OCI-LY3 (cell line): ENCODE measurements at regions not wholly inside any gene's neighbourhood (a gene's known extent, or its start where the extent isn't known, plus 50 kb on each side); places are given as distances from the start of the nearest gene placed in this dataset.

Experiments used
- CTCF ChIP-seq: fragments of 200-600, 300-600 bp; sonication (generic); IDR thresholded peaks from 2 replicates; pipeline ENCODE4 v1.5.1; 2014; ENCODE audit warnings: antibody characterized with exemption, low read length, low read depth
- EZH2phosphoT487 ChIP-seq: fragments of 200-600 bp; shearing (Covaris generic); IDR thresholded peaks from 2 replicates; pipeline ENCODE4 v1.6.1; 2018; ENCODE audit warnings: antibody characterized with exemption, mixed run types, low read depth

DNA sequence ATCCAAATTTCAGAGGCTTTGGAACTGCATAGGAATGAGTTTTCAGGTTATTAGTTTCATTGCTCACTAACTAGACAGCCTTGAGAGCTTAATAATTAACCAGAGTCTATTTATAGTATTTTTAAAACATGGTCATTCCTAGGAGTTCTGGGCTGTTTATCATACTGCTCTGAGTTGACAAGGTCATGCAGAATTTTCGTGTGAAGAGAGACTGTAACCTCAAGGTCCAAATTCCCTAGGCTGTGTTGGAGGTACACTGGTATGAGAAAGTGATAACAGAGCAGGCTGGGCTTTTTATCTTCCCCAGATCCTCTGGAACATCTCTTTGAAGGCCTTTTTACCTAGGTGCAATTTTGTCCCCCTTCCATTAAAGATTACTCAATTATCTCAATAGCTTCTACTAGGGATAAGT is 736.3 kb downstream of the LTN1 start:
- TF ChIP-seq CTCF (no peak), EZH2phosphoT487 (no peak)
